IPS DF 4.7 (cell line): ENCODE measurements at regions not wholly inside any gene's neighbourhood (a gene's known extent, or its start where the extent isn't known, plus 50 kb on each side); places are given as distances from the start of the nearest gene placed in this dataset.
A peak's percentile ranks its signal among the peaks of the same experiment; 100 is the strongest.

ENCODE experiments used
- DNase-seq: peaks from one replicate; pipeline ENCODE4 v3.0.0-alpha.2; 2013; ENCODE audit warnings: low spot score; ENCODE audit errors: extremely low read depth

DNA sequence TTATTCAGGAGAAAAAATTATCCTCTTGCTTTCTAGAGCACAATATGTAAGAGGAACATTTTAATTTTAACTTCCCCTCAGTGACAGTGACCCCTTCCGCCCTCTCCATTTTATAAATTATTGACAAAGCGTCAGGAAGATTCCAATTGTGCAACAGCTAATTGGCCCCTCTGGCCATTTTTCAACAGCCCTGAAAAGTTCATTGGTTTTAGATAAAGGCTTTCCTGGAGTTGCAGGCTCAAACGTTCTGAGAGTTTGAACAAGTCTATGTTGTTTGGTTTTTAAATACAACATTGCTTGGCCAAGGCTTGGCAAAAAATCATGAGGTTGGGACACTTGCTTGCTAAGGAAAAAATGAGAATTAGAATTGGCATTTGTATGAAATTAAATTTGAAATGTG, 422.2 kb upstream of the ANKRD30A start:
- DNase-seq = no peak

DNA sequence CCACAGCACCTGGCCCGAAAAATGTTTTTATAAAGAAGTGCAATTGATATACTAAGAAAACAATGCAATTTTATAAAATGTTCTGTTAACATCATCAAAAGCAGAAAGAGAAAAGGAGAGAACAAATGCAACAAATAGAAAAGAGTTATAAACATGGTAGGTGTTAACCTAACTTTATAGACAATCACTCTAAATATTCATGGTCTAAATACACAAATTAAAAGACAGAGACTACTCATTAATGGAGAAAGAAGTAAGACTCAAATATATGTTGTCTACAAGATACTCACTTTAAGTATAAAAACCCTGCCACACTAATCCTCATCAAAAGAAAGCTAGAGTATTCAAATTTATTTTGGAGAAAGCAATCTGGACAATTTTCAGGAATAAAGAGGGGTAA, 425.3 kb upstream of the ANKRD30A start:
- DNase-seq = no peak

DNA sequence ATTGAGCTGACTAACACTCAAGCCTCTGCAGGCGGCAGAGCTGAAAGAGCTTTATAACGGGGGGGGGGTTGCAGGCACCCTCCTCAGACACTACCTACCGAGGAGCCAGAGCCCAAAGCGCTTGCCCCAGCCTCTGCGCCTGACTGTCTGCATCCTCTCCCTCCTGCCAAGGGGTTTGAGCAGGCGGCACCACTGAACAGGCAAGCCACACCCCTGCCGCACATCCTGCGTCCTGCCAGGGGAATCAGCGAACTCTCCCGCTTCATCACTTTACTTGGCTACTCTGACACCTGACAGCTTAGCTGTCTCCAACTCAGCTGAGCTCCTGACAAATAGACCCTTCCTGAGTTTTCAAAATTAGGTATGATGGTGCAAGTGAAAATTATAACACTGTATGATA, 432.6 kb upstream of the ANKRD30A start:
- no peak for DNase-seq

DNA sequence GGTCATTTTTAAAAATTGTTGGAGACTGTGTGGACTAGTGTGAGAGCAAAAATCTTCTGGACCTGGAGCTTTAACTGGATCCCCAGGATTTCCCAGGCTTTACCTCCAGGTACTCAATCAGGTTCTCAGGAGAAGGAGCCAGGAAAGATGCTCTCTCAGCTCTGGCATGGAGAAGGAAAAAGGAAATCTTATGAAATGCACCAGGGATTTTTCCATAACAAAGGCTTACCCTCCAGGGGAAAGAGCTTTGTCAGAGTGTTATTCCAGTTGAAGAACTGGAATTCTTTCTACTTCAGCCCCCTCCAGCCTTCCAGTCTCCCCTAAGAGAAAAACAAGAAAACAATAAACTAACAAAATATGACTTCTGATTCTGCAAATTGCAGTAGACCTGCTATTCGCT, 436.7 kb upstream of the ANKRD30A start:
- DNase-seq = no peak

DNA sequence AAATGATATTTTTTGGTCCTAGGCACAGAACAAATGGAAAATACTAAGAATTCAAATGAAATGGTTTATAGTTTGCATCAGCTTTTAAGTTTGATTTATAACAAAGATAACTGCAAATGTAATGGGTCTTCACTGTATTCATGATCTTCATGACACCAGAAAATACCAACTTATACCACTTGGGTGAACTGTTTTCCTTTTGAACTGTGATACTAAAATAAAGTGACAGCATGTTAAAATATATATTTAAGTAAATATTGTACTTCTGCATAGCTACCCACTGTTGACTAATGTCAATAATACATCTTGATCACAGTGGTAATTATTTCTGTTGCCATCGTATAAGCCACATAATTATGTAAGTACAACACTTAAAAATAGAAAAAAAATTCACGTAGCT, 442.0 kb upstream of the ANKRD30A start:
- DNase-seq = no peak

DNA sequence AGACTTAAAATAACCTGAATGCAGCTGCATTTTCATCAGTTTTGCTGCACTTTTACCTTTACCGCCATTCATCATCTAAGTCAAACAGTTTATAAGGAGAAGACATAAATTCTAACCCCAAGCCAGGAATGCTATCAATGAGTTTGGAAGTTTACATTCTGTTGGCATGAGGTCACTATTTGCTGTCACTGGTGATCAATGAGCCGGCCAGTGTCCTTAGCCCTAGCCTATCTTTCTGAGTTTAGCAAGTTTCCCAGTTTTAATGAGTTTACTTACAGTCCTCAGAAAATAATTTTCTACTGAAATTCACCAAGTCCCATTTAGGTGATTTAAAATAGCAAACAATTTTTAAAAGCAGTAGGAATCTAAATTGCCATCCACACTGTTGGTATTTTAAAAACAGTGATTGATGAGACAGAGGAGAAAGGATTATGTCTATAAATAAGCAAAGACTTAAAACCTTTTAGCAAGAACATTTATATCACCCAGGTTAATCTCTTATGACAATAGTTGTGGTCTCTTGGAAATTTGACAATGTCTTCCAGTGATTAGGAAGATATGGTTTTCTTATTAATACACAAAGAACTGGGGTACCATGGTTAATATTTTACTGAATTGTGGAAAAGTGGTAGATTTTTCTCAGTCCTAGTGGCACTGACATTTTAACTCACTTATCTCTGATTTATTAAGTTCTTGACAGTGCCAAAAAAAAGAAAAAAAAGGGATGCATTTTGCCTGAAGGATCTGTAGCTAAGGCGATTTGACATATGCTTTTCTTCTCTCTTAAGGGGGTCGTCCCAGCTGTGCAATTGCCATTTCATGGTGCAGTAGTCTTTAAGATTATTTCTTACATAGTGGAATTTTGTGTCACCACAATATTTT, 443.4 kb upstream of the ANKRD30A start:
- DNase-seq = no peak

DNA sequence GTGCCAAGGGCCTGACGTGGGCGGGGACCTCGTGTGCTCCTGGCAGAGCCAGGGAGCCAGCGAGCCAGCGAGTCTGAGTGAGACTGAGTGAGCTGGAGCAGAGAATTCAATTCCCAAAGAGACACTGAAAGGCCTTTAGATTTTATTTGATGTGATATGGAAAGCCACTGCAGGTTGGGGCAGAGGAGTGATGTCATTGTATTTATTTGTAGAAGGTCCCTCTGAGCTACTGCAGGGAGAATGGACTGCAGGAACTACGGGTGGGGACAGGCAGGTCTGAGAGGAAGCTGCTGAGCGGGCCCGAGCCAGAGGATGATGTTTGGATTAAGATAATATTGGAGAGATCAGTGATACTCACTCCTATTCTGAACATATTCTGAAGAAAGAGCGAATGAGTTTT, 445.8 kb upstream of the ANKRD30A start:
- no peak for DNase-seq

DNA sequence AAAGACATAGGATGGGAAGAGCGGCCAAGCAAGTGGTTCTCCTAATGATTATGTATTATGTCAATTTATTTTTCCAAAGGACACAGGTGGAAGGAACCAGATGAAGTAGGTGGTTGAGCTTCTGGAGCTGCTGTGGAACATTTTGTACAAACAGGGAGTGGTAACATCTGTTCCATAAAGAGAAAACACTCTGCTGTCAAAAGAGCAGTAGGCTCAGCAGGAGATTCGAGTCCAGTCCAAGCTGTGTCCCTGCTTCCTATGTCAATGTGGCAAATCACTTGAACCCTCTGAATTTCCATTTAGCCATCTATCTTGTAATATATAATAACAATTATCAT, 448.0 kb upstream of the ANKRD30A start:
- DNase-seq = no peak

DNA sequence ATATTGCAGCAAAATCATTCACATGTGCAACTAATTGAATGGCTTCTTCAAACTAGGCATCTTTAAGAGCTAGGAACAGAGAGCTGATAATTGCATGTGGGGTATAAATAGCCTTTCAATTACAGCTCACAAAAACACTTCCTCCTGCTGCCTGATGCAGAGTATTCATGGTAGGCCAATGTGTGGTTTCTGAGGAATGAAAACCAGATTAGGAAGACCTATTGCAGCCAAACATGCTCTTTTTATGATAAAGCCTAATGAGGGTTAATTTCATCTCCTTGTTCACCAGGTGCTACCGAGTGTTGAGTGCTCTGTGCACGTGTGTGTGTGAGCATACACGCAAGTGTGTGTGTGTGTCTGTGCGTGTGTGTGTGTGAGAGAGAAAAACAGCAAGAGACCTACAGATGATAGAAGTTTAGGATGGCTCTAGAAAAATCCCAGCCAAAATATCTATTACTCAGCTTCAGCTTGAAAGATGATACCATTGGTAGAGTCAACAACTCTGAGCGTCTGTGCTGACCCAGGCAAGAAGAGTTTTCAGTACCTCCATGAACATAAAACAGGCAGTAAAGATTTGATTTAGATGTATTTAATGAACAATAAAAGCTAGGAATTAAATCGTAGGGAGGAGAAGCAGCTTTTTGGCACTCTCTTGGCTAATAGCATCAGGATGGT, 448.5 kb upstream of the ANKRD30A start:
- DNase-seq = no peak

DNA sequence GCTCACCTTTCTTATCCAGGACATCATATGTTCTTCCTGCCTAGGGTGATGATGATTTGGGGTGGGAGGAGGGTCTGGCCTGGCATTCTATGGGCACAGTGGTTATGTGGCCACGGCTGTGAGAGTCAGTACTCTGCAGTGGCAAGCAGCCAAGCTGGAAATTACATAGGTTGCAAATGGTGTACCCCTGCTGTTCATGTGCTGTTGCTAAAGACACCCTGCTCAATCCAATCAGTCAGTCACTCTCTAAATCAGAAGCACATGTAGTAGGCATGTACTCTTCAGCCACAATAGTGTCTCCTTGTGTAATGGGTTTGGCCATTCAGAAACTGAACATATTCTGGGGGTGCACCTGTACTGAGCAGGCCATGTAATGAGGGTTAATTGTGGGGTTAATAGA, 449.1 kb upstream of the ANKRD30A start:
- DNase-seq = no peak

DNA sequence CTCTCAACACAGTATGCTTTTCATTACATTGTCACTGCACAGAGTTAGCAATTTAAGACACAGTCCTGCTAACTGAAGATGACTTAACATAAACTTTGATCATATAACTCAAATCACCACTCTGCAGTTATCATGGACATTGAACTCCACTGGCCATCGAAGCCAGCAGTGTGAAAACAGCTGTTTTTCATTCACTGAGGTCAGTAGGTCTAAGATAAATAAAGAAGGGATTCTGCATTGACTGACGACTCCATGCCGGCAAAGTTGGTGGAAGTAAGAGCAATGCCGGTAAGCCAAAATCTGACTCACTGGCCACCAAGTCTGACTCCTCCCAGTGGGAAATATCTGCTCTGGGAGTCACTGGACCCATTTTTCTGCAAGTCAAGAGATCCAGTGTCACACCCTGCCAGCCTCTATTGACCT, 449.9 kb upstream of the ANKRD30A start:
- DNase-seq = no peak

DNA sequence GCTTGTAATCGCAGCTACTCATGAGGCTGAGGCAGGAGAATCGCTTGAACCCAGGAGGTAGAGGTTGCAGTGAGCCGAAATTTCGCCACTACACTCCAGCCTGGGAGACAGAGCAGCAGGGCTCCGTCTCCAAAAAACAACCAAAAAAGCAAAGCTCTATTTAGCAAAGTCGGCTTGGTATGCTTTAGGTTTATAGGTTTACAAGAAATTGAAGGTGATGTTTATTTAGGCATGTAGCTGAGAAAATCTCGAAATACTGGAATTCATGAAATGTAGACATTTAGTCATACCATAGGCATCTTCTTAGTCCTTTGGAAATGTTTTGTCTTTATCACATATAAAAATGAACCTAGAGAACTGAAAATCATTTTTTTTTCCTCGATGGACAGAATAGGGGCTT, 453.8 kb upstream of the ANKRD30A start:
- no peak for DNase-seq

DNA sequence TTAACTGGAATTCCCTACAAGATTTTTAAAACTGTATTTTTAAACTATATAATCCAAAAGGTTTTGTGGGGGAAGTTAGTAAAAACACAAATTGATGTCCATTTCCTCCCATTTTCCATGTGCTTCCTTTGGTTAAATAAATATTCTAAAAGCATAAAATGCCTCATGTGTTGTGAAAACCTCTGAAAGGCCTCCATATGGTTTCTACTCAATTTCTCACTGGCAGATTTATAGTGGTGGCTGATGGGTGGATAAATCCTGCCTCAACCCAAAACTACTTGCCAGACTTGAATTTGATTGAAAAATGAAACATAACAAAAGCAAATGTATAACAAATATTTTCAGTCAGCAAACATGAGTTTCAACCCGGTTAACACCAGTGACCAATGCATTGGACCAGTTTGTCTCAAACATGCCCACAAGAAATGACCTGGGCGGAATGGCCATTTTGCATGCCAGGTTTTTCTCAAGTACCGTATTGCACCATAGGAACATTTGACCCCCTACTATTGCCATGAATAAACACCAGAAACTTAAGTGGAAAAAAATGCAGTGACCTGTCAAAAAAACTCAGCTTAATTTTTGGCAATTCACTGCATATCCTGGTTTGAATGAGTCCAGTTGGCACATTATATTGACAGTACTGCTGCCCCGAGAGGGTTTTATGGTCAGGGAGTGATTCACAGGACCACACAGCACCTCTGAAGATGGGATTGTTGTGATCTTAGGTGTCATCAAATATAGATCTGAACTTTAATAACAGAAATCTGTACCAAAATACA, 454.6 kb upstream of the ANKRD30A start:
- DNase-seq = no peak

DNA sequence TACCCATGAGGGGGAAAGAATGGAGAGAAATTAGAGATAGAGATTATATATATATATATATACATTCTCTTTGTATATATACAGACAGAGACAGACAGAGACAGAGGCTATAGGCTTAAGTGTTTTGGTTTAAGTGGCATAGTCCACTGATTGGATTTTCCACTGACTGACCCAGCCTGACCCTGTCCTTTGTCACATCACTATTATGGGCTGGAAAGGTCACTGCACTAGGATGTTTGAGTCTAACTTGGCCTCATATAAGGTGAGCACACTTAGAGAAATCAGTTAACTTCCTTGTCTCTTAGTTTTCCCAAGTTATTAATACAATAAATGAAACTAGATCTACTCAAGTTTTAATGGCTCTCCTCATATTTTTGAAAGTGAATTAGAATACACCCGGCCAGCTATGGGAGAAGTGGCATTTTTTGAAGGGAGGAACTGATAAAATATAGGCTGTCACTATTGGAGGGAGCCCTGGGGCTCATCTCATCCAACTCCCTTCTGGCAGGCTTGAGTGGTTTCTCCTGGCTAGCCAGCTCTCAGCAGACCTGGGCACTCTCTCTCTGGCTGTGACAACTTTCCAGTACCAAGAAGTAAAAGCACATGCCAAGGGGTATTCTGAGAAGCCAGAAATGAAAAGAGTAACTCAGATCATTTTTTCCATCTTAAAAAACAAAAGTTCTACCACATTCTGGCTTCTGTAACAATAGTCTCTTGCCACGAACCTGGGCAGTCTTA, 455.6 kb upstream of the ANKRD30A start:
- no peak for DNase-seq

DNA sequence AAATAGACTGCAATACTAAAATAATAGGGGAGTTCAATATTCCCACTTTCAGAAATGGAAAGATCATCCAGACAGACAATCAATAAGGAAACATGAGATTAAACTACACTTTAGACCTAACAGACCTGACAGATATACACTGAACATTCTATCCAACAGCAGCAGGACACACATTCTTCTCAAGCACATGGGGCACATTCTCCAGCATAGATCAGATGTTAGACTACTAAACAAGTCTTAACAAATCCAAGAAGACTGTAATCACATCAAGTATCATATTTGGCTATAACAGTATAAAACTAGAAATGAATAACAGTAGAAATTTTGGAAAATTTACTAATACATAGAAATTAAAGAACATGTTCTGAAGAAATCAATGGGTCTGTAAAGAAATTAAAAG, 458.9 kb upstream of the ANKRD30A start:
- DNase-seq = no peak

DNA sequence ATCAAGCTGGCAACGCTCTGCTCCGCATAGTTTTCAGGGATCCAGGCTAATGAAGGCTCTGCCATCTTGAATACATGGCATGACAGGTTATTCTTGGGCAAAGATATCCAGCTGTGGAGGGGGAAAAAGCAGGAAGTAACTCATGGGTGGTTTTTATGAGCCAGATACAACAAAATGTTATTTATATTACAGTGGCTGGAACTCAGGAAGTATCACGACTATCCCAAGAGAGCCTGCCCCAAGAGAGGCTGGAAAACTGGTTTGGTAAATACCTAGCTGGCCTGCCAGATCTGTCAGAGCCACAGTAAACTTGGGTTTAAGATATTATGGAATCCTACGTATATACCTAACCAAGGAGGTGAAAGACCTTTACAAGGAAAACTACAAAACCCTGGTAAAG, 462.8 kb upstream of the ANKRD30A start:
- no peak for DNase-seq

DNA sequence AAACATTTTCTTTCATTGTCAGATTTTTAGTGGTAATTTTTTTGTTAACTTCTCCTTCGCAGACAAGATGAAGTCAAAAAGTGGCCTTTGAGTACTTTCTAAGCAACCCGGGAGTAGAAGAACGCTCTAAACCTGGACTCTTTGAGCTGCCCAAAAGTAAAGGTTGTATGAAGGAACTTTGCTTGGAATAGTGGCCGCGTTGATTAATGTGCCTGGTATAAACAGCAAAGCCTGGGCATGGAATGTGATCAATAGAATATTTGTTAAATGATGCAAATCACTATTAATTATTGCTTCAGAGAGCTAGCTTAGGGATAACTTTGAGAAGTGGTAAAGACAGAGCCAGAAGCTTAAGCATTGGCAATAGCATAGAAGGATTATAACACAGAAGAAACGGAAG, 475.1 kb upstream of the ANKRD30A start:
- no peak for DNase-seq

DNA sequence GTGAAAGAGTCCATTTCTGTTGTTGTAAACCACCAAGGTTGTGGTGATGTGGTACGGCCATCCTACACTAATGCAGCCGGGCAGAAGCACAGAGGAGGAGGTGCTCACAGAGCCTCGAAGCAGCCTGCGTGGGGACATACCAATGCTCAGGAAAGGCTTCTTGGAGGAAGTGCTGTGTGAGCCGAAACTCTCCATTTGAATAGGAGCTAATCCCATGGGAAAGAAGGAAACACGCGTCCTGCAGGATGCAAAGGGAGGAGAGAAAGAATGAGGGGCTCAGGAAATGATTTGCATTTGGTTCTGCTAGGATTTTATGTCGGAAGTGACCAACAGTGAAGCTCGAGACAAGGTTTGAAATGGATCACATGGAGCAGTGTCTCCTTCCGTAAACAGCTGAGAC, 477.9 kb upstream of the ANKRD30A start:
- peak; percentile 9 for DNase-seq

DNA sequence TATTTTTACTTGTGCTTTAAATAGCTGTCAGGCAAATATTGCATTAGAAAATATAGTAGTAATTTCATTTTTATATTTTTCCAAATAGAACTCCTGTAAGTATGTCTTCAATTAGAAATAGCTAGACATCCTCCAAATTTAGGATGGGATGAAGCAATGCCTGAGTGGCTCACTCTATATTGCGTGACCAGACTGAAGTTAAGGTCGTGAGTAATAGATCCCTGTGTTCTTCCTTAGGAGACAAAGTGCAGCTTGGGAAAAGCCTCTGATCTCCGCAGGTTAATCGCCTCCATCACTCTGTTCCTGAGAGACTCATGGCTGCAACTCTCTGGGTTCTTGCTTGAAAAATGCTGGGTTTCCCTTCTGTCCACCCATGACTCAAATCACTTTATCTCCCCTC, 484.8 kb upstream of the ANKRD30A start:
- no peak for DNase-seq

DNA sequence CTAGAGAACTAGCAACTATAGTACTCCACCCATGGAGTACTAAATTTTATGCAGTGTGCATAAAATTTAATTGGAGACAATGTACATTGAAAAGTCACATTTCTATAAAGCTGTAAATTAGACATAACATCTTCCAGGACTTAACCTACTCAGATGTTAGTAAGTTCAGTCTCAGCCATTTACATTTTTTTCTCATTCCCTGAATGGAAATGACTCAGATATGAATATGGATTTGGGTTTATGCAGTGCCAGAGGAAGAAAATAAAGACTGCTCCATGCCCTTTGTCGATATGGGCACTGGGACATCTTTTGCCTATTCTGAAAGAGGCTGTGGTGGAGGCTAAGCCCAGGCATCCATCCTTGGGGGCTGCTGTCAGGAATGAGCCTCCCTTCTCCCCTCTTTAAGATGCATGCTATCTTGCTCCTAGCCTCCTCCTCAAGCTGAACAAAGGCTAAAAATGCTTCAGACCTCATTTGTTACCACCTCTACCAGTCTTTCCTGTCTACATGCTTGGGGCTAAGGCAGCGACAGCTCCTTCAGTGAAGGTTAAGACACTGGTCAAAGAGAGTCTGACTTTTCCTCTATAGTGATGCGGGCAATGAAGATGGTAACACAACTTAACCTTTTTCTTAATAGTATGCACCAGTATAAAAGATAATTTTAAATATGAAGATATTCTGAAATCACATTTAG, 486.8 kb upstream of the ANKRD30A start:
- DNase-seq = no peak

DNA sequence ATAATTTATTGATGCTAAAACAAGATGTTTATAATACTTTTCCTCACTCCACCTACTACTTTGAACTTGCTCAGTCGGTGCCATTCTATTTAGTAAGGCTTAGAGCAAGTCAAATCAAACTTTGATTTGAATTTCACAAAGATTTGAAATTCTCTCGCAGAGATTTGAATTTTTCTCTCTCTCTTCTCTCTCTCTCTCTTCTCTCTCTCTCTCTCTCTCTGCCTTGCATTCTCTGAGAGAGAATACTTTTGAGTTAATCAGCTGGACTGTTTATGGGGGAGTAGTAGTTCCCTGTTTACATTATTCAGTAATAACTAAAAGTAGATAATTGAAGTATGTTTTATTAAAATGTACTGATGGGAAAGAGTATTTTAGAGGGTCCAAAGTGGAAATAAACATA, 488.5 kb upstream of the ANKRD30A start:
- DNase-seq = no peak
